SK-N-SH (cell line): ENCODE measurements at regions not wholly inside any gene's neighbourhood (a gene's known extent, or its start where the extent isn't known, plus 50 kb on each side); places are given as distances from the start of the nearest gene placed in this dataset.

Experiments used
- CTCF ChIA-PET: fragments of 300-600, 350-600 bp; formaldehyde crosslinking; extraction: SDS; loops from one replicate; lab custom pipeline; 2021; lab: Yijun Ruan, JAX
- POLR2A ChIA-PET: fragments of 350-600 bp; sonication (Branson Sonifier 250); formaldehyde crosslinking; extraction: SDS; loops from one replicate; lab custom pipeline; 2020; ENCODE audit warnings: antibody characterized with exemption, inconsistent platforms; lab: Yijun Ruan, JAX
- DNase-seq: peaks from one replicate; pipeline ENCODE4 v3.0.0; 2012
- H2AFZ ChIP-seq: fragments of 200-600 bp; sonication (generic); 2 replicates; pipeline ENCODE4 v1.8.1; 2016; ENCODE audit warnings: antibody characterized with exemption, mild to moderate bottlenecking, low read depth
- H3F3A ChIP-seq: fragments of 200-600 bp; sonication (generic); replicated peaks from 2 replicates; pipeline ENCODE3; 2016; ENCODE audit warnings: antibody characterized with exemption, mild to moderate bottlenecking; ENCODE audit not compliant: insufficient read depth
- H3K27ac ChIP-seq, 2 experiments: fragments of 200-500 bp in 1 of 2; fragments of 200-600 bp in 1 of 2; sonication (Bioruptor generic) in 1 of 2; sonication (generic), shearing (Covaris generic) in 1 of 2; 2 replicates each; pipeline versions ENCODE4 v1.5.1 to v1.6.1; 2014 to 2016; ENCODE audit warnings: low read depth in 2 of 2, inconsistent platforms in 1 of 2, low read length in 1 of 2, mild to moderate bottlenecking in 1 of 2, mixed read lengths in 1 of 2
- H3K27me3 ChIP-seq: fragments of 200-600 bp; sonication (generic), shearing (Covaris generic); 2 replicates; pipeline ENCODE4 v1.6.1; 2016; ENCODE audit warnings: mixed run types; ENCODE audit not compliant: insufficient read depth
- H3K36me3 ChIP-seq, 2 experiments: fragments of 200-500 bp in 1 of 2; fragments of 200-600 bp in 1 of 2; sonication (Bioruptor generic) in 1 of 2; sonication (generic) in 1 of 2; replicated peaks in 1 of 2; 2 replicates each; pipeline versions ENCODE3 to v1.5.1; 2014 to 2016; ENCODE audit warnings: low read length in 1 of 2, mild to moderate bottlenecking in 1 of 2; ENCODE audit not compliant: insufficient read depth in 2 of 2, control insufficient read depth in 1 of 2
- H3K4me1 ChIP-seq, 2 experiments: fragments of 200-500 bp in 1 of 2; fragments of 200-600 bp in 1 of 2; sonication (Bioruptor generic) in 1 of 2; sonication (generic), shearing (Covaris generic) in 1 of 2; 2 replicates each; pipeline versions ENCODE4 v1.5.1 to v1.6.1; 2014 to 2016; ENCODE audit warnings: low read depth in 1 of 2, low read length in 1 of 2, mixed run types in 1 of 2; ENCODE audit not compliant: insufficient read depth in 2 of 2, control insufficient read depth in 1 of 2
- H3K4me2 ChIP-seq: fragments of 200-600 bp; sonication (generic), shearing (Covaris generic); 2 replicates; pipeline ENCODE4 v1.6.1; 2017; ENCODE audit warnings: mixed run types
- H3K4me3 ChIP-seq, 2 experiments: fragments of 200-500 bp in 1 of 2; fragments of 200-600 bp in 1 of 2; sonication (Bioruptor generic) in 1 of 2; sonication (generic), shearing (Covaris generic) in 1 of 2; 2 replicates each; pipeline versions ENCODE4 v1.5.1 to v1.8.1; 2014 to 2016; ENCODE audit warnings: low read depth in 2 of 2, inconsistent platforms in 1 of 2, low read length in 1 of 2, mild to moderate bottlenecking in 1 of 2, mixed read lengths in 1 of 2, moderate library complexity in 1 of 2
- H3K79me2 ChIP-seq: fragments of 200-600 bp; sonication (generic); 2 replicates; pipeline ENCODE4 v1.8.1; 2017; ENCODE audit warnings: mild to moderate bottlenecking; ENCODE audit not compliant: insufficient read depth
- H3K9ac ChIP-seq: fragments of 200-600 bp; sonication (generic); 2 replicates; pipeline ENCODE4 v1.6.1; 2017; ENCODE audit warnings: mixed run types
- H3K9me2 ChIP-seq: fragments of 200-600 bp; sonication (generic); 2 replicates; pipeline ENCODE4 v1.6.1; 2017; ENCODE audit warnings: mixed run types
- H3K9me3 ChIP-seq: fragments of 200-600 bp; sonication (generic); 2 replicates; pipeline ENCODE4 v1.6.1; 2017; ENCODE audit warnings: mixed run types, mild to moderate bottlenecking, moderate library complexity
- H4K20me1 ChIP-seq: fragments of 200-600 bp; sonication (generic); 2 replicates; pipeline ENCODE4 v1.6.1; 2017; ENCODE audit warnings: mild to moderate bottlenecking, mixed run types; ENCODE audit not compliant: insufficient read depth
- CHD2 ChIP-seq: fragments of 150-350 bp; IDR thresholded peaks from 2 replicates; pipeline ENCODE4 v1.6.1; 2018; ENCODE audit warnings: low read length; ENCODE audit not compliant: partially characterized antibody
- ELF1 ChIP-seq: IDR thresholded peaks from 2 replicates; pipeline ENCODE4 v1.4.0; 2012
- EP300 ChIP-seq, 2 experiments: IDR thresholded peaks; 2 replicates each; pipeline versions ENCODE4 v1.4.0 to v1.6.1; 2012; ENCODE audit warnings: borderline replicate concordance in 1 of 2, low read depth in 1 of 2, low read length in 1 of 2
- EZH2phosphoT487 ChIP-seq: fragments of 200-600 bp; sonication (generic); IDR thresholded peaks from 2 replicates; pipeline ENCODE4 v1.6.1; 2017; ENCODE audit warnings: low read depth, mixed run types, mild to moderate bottlenecking, antibody characterized with exemption, moderate library complexity, borderline replicate concordance
- FOSL2 ChIP-seq: IDR thresholded peaks from 2 replicates; pipeline ENCODE4 v1.4.0; 2012; ENCODE audit warnings: low read depth, mild to moderate bottlenecking, moderate library complexity, borderline replicate concordance
- FOXJ3 ChIP-seq: sonication (generic); formaldehyde crosslinking; IDR thresholded peaks from 2 replicates; pipeline ENCODE4 v1.5.1; 2020; ENCODE audit warnings: mild to moderate bottlenecking, missing genetic modification reagents
- GATA2 ChIP-seq: sonication (generic); formaldehyde crosslinking; IDR thresholded peaks from 2 replicates; pipeline ENCODE4 v1.5.0; 2020; ENCODE audit warnings: mild to moderate bottlenecking, missing genetic modification reagents
- JUND ChIP-seq: IDR thresholded peaks from 2 replicates; pipeline ENCODE4 v1.4.0; 2012
- MXI1 ChIP-seq: IDR thresholded peaks from 2 replicates; pipeline ENCODE4 v1.6.1; 2012; ENCODE audit warnings: mild to moderate bottlenecking, low read depth, low read length, improper control_type of control experiment
- NFIC ChIP-seq: IDR thresholded peaks from 2 replicates; pipeline ENCODE4 v1.4.0; 2012; ENCODE audit warnings: borderline replicate concordance
- NRF1 ChIP-seq: IDR thresholded peaks from 2 replicates; pipeline ENCODE4 v1.6.1; 2012; ENCODE audit warnings: low read depth, mild to moderate bottlenecking, low read length
- POLR2AphosphoS5 ChIP-seq: IDR thresholded peaks from 2 replicates; pipeline ENCODE4 v1.6.1; 2012; ENCODE audit warnings: low read depth, low read length
- RAD21 ChIP-seq: IDR thresholded peaks from 2 replicates; pipeline ENCODE4 v1.6.1; 2012; ENCODE audit warnings: mild to moderate bottlenecking, low read length
- RCOR1 ChIP-seq: fragments of 150-350 bp; IDR thresholded peaks from 2 replicates; pipeline ENCODE4 v1.6.1; 2017; ENCODE audit warnings: antibody characterized with exemption, low read length
- RFX5 ChIP-seq: IDR thresholded peaks from 2 replicates; pipeline ENCODE4 v1.6.1; 2012; ENCODE audit warnings: mild to moderate bottlenecking, improper control_type of control experiment, low read length
- SMC3 ChIP-seq: IDR thresholded peaks from 2 replicates; pipeline ENCODE4 v1.6.1; 2012; ENCODE audit warnings: low read depth, low read length, improper control_type of control experiment
- TEAD4 ChIP-seq: IDR thresholded peaks from 2 replicates; pipeline ENCODE4 v1.4.0; 2012; ENCODE audit warnings: mild to moderate bottlenecking, borderline replicate concordance; ENCODE audit not compliant: insufficient read depth
- YY1 ChIP-seq: IDR thresholded peaks from 2 replicates; pipeline ENCODE4 v1.4.0; 2012; ENCODE audit warnings: low read depth, mild to moderate bottlenecking
- WGBS: methylation state at CpG from one replicate; pipeline ENCODE4 v1.1.6; 2017; ENCODE audit warnings: low lambda C conversion rate; 5-methylcytosine and 5-hydroxymethylcytosine counted together
- TF ChIP-seq, protein P1 (sequence below): IDR thresholded peaks from 2 replicates; pipeline ENCODE4 v1.4.0; 2012; ENCODE audit warnings: low read depth
- TF ChIP-seq, protein P2 (sequence below): IDR thresholded peaks from 2 replicates; pipeline ENCODE4 v1.6.1; 2012; ENCODE audit warnings: mild to moderate bottlenecking, low read depth, low read length, moderate library complexity
- TF ChIP-seq, protein P3 (sequence below): fragments of 150-350 bp; IDR thresholded peaks from 2 replicates; pipeline ENCODE4 v1.6.1; 2017; ENCODE audit warnings: antibody characterized with exemption, low read length, low read depth, borderline replicate concordance
- TF ChIP-seq, protein P4 (sequence below): fragments of 150-350 bp; IDR thresholded peaks from 2 replicates; pipeline ENCODE4 v1.6.1; 2016; ENCODE audit warnings: mild to moderate bottlenecking, low read depth, low read length
- TF ChIP-seq, protein P5 (sequence below): IDR thresholded peaks from 2 replicates; pipeline ENCODE4 v1.4.0; 2012; ENCODE audit warnings: low read depth, borderline replicate concordance

DNA sequence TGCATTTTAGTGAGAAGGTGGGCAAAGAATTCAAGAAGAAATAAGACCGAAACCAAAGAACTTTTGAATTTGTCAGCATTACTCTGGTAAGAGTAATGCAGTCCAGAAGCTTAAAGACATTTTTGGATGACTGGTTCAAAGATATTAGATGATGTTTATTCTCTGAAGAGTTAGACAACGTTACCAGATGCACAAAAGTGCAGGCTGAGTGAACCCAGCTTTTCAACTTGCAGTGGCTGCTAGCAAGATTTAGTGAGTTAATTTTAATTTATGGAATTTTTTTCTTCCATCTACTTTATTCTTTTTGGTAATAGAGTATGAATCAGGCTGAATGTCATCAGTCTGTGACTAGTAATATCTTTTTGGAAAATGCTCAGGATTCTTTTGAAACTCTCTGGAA lies 267.3 kb upstream of the AZI2 start:
- Histone ChIP-seq H3K9me3 (no peaks in the 10 kb centered on the region), H3K9ac (no peak overlapping the region), H3K36me3 (no peaks in the 10 kb centered on the region), H3K79me2 (no peaks in the 10 kb centered on the region), H2AFZ (no peak overlapping the region), H3K4me3 (no peak overlapping the region), H4K20me1 (no peaks in the 10 kb centered on the region), H3K4me1 (no peaks in the 10 kb centered on the region), H3F3A (no peaks in the 10 kb centered on the region), H3K4me2 (no peak overlapping the region), H3K27me3 (no peaks in the 10 kb centered on the region), H3K9me2 (no peaks in the 10 kb centered on the region), H3K27ac (no peak overlapping the region)
- no peak for DNase-seq
- ChIA-PET CTCF (interaction anchor here (1.0 to 1.4 kb wide), 3 partner anchors 12 to 17 kb away, joined by 3 to 4 read pairs (median 3); no protein-coding TSS in a partner anchor), POLR2A (no interaction called here)
- WGBS, result 31% methylated on average over 2 of the region's 2 CpGs
- TF ChIP-seq RCOR1 (no peak), EP300 (IDR thresholded peaks at IDR 0.05; ENCODE audit: borderline replicate concordance in 1 of 2, low read depth in 1 of 2, low read length in 1 of 2) (no peak), RAD21 (no peak), JUND (no peak), CHD2 (no peak), MXI1 (no peak), NFIC (no peak), FOXJ3 (CRISPR knock-in tag) (no peak), GATA2 (no peak), FOSL2 (no peak), RFX5 (no peak)
- TF ChIP-seq, protein P1, sequence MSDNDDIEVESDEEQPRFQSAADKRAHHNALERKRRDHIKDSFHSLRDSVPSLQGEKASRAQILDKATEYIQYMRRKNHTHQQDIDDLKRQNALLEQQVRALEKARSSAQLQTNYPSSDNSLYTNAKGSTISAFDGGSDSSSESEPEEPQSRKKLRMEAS, result no peak
- TF ChIP-seq, protein P2, sequence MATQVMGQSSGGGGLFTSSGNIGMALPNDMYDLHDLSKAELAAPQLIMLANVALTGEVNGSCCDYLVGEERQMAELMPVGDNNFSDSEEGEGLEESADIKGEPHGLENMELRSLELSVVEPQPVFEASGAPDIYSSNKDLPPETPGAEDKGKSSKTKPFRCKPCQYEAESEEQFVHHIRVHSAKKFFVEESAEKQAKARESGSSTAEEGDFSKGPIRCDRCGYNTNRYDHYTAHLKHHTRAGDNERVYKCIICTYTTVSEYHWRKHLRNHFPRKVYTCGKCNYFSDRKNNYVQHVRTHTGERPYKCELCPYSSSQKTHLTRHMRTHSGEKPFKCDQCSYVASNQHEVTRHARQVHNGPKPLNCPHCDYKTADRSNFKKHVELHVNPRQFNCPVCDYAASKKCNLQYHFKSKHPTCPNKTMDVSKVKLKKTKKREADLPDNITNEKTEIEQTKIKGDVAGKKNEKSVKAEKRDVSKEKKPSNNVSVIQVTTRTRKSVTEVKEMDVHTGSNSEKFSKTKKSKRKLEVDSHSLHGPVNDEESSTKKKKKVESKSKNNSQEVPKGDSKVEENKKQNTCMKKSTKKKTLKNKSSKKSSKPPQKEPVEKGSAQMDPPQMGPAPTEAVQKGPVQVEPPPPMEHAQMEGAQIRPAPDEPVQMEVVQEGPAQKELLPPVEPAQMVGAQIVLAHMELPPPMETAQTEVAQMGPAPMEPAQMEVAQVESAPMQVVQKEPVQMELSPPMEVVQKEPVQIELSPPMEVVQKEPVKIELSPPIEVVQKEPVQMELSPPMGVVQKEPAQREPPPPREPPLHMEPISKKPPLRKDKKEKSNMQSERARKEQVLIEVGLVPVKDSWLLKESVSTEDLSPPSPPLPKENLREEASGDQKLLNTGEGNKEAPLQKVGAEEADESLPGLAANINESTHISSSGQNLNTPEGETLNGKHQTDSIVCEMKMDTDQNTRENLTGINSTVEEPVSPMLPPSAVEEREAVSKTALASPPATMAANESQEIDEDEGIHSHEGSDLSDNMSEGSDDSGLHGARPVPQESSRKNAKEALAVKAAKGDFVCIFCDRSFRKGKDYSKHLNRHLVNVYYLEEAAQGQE, result no peak
- TF ChIP-seq, all 33 proteins: peak for 0

DNA sequence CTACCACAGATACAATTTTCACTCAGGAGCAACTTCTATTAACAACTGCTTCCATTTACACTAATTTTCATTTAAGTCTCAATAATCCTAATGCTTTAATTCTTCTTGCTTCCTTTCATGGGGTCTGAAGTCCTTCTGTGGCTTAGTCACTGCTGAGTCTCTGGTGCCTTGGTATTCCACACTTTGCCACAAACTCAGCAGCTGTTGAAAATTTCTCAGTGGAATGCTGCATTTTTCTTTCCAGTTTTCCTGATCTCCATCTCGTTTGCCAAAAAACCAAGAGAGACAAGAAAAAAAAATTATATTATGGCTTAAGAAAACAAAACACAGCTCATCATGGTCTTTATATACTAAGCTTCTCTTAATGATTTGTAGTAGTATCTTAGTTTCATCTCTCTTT lies 269.2 kb upstream of the AZI2 start:
- CTCF ChIA-PET, result interaction anchor here (1.2 to 1.4 kb wide), 2 partner anchors 22 to 50 kb away, joined by 3 read pairs; no protein-coding TSS in a partner anchor
- H3K4me1 ChIP-seq, result no peaks in the 10 kb centered on the region
- TF ChIP-seq YY1 (no peak), FOXJ3 (CRISPR knock-in tag) (no peak), EZH2phosphoT487 (no peak), ELF1 (no peak), POLR2AphosphoS5 (no peak), TEAD4 (no peak), RFX5 (no peak), NRF1 (no peak), JUND (no peak), GATA2 (no peak), SMC3 (no peak)
- TF ChIP-seq, protein P3, sequence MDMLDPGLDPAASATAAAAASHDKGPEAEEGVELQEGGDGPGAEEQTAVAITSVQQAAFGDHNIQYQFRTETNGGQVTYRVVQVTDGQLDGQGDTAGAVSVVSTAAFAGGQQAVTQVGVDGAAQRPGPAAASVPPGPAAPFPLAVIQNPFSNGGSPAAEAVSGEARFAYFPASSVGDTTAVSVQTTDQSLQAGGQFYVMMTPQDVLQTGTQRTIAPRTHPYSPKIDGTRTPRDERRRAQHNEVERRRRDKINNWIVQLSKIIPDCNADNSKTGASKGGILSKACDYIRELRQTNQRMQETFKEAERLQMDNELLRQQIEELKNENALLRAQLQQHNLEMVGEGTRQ, result no peak
- TF ChIP-seq, protein P1, result no peak
- TF ChIP-seq, protein P4, sequence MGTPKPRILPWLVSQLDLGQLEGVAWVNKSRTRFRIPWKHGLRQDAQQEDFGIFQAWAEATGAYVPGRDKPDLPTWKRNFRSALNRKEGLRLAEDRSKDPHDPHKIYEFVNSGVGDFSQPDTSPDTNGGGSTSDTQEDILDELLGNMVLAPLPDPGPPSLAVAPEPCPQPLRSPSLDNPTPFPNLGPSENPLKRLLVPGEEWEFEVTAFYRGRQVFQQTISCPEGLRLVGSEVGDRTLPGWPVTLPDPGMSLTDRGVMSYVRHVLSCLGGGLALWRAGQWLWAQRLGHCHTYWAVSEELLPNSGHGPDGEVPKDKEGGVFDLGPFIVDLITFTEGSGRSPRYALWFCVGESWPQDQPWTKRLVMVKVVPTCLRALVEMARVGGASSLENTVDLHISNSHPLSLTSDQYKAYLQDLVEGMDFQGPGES, result no peak
- TF ChIP-seq, protein P5, sequence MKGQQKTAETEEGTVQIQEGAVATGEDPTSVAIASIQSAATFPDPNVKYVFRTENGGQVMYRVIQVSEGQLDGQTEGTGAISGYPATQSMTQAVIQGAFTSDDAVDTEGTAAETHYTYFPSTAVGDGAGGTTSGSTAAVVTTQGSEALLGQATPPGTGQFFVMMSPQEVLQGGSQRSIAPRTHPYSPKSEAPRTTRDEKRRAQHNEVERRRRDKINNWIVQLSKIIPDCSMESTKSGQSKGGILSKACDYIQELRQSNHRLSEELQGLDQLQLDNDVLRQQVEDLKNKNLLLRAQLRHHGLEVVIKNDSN, result no peak

More for the DNA sequence above, 269.2 kb upstream of the AZI2 start:
- Histone ChIP-seq H3K27ac (no peak overlapping the region), H3K4me2 (no peak overlapping the region), H3K79me2 (no peaks in the 10 kb centered on the region), H3K4me3 (no peak overlapping the region), H2AFZ (no peak overlapping the region), H4K20me1 (no peaks in the 10 kb centered on the region), H3F3A (no peaks in the 10 kb centered on the region), H3K36me3 (no peaks in the 10 kb centered on the region), H3K9me3 (no peaks in the 10 kb centered on the region), H3K9me2 (no peaks in the 10 kb centered on the region), H3K27me3 (no peaks in the 10 kb centered on the region), H3K9ac (no peak overlapping the region)
- DNase-seq, result no peak
- POLR2A ChIA-PET, result no interaction called here
- WGBS, result 3% methylated on average over 1 of the region's 1 CpG
